Testis (tissue), 2 donors: ENCODE measurements at regions not wholly inside any gene's neighbourhood (a gene's known extent, or its start where the extent isn't known, plus 50 kb on each side); places are given as distances from the start of the nearest gene placed in this dataset.

Experiments used
- DNase-seq: peaks from one replicate; pipeline ENCODE4 v3.0.0-alpha.2; 2019
- H3K27ac ChIP-seq, 2 donors: fragments of 200-600 bp; sonication (generic); one replicate each; pipeline ENCODE4 v1.5.1; 2019
- H3K27me3 ChIP-seq: fragments of 200-600 bp; sonication (generic); one replicate; pipeline ENCODE4 v1.5.1; 2019
- H3K36me3 ChIP-seq: fragments of 200-600 bp; sonication (generic); one replicate; pipeline ENCODE4 v1.5.1; 2017; ENCODE audit warnings: low read depth; ENCODE audit errors: missing control alignments
- H3K4me1 ChIP-seq: fragments of 200-600 bp; sonication (generic); one replicate; pipeline ENCODE4 v1.5.1; 2019
- H3K4me3 ChIP-seq, 2 donors: fragments of 200-600 bp; sonication (generic); one replicate each; pipeline ENCODE4 v1.5.1; 2017 to 2019
- H3K9me3 ChIP-seq: fragments of 200-600 bp; sonication (generic); one replicate; pipeline ENCODE4 v1.5.1; 2017
- POLR2A ChIP-seq: fragments of 450-650 bp; IDR thresholded peaks from one replicate; pipeline ENCODE4 v1.6.1; 2017; ENCODE audit warnings: antibody characterized with exemption, mild to moderate bottlenecking, moderate library complexity
- WGBS, 2 donors: methylation state at CpG; one replicate each; pipeline ENCODE4 v1.1.5; 2018; 5-methylcytosine and 5-hydroxymethylcytosine counted together
- intact Hi-C: fragments of 100-400 bp; cut with DNase I; formaldehyde crosslinking; loops from one replicate; pipeline ENCODE4 v1.15.1; 2023; ENCODE audit warnings: low total_unique reads
- TF ChIP-seq, protein P1 (sequence below), 3 experiments: fragments of 450-650 bp in 2 of 3; fragments of 200-600 bp in 1 of 3; sonication (generic) in 1 of 3; IDR thresholded peaks; one replicate each; pipeline ENCODE4 v1.5.1; 2016 to 2019; ENCODE audit warnings: antibody characterized with exemption in 3 of 3, mild to moderate bottlenecking in 2 of 3, moderate library complexity in 1 of 3

DNA sequence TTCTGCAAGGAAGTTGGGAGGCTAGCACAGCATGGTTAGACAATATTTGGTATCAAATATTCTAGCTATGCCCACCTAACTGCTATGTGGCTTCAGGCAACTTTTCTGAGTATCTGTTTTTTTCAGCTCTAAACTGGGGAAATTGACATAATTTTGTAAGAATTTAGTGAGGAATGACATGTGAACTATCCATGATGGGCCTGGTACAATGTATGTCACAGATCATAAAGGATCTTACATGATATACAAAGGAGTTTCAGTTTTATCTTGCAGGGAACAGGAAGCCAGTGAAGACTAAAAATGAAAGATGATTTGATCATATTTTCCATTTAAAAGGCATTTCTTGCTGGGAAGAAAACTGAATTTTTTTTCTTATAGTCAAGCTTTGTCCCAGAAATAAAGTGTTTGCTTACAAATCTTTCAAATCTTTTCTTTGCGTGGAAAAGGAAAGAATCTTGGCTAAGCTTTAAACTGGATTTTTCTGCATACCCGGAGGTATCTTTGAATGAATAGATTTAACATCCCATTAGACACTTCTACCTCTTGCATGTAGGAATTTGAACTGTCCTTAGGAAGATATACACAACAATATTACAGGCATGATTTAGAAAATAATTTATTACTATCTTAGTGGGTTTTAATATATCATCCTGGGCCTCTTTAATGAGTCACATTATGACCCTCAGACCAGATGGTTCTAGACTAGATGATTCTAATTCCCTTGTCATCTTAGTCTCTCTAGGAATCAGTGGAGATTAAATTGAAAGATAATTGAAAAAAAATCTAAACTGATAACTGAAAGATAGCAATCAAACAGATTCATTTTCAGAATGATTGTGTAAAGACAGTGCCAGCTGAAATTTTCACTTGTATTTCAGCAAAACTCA lies 436.0 kb upstream of the THBS1 start:
- no peak overlapping the region for H3K4me3 ChIP-seq
- 84 to 90% methylated on average over 2 of the region's 2 CpGs for WGBS, 2 donors
- H3K4me1 ChIP-seq: no peaks in the 10 kb centered on the region
- H3K27ac ChIP-seq: no peak overlapping the region
- no peaks in the 10 kb centered on the region for H3K27me3 ChIP-seq
- H3K9me3 ChIP-seq: no peaks in the 10 kb centered on the region
- intact Hi-C loops: no loop called here
- H3K36me3 ChIP-seq: no peaks in the 10 kb centered on the region
- TF ChIP-seq POLR2A: no peak
- TF ChIP-seq, protein P1, sequence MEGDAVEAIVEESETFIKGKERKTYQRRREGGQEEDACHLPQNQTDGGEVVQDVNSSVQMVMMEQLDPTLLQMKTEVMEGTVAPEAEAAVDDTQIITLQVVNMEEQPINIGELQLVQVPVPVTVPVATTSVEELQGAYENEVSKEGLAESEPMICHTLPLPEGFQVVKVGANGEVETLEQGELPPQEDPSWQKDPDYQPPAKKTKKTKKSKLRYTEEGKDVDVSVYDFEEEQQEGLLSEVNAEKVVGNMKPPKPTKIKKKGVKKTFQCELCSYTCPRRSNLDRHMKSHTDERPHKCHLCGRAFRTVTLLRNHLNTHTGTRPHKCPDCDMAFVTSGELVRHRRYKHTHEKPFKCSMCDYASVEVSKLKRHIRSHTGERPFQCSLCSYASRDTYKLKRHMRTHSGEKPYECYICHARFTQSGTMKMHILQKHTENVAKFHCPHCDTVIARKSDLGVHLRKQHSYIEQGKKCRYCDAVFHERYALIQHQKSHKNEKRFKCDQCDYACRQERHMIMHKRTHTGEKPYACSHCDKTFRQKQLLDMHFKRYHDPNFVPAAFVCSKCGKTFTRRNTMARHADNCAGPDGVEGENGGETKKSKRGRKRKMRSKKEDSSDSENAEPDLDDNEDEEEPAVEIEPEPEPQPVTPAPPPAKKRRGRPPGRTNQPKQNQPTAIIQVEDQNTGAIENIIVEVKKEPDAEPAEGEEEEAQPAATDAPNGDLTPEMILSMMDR (IDR thresholded peaks at IDR 0.05): no peak
- no peak for DNase-seq

DNA sequence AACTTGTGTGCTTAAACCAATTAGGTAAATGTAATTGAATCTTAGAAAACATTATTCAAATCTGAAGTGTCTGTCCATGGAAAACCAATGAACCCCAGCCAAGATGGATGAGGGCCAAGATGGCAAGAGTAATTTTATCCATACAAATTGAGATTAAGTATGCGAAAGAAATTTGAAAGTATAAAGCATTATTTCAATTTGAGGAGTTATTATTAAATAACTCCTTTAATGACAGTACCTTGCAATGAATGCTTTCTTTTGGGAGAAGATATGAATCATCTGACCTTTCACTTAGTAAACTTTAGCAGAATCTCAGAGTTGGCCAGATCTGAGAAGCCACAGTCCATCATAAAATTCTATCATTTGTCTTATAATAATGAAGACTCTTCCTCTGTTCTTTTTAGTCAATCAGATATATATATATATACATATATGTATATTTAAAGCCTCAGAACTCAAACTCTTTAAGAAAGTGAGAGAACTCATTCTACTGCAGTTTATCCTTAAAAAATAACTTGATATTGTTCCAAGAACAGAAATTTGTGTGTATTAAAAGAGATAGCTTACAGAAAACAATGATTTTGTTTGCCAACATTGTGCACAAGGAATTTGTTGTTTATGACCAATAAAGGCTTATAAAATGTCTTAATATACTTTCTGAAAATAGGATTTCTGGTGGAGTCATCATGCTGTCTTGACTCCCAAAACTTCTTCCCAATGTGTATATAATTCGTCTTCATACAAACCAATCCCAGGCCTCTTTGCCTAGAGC lies 434.8 kb upstream of the THBS1 start:
- H3K9me3 ChIP-seq: no peaks in the 10 kb centered on the region
- intact Hi-C loops: no loop called here
- H3K27me3 ChIP-seq: no peaks in the 10 kb centered on the region
- no peak for DNase-seq
- H3K4me1 ChIP-seq: no peaks in the 10 kb centered on the region
- no peak overlapping the region for H3K4me3 ChIP-seq
- no peak overlapping the region for H3K27ac ChIP-seq
- WGBS, 2 donors: 66 to 88% methylated on average over 2 of the region's 2 CpGs
- H3K36me3 ChIP-seq: no peaks in the 10 kb centered on the region
- no peak for TF ChIP-seq POLR2A
- TF ChIP-seq, protein P1 (IDR thresholded peaks at IDR 0.05): no peak

DNA sequence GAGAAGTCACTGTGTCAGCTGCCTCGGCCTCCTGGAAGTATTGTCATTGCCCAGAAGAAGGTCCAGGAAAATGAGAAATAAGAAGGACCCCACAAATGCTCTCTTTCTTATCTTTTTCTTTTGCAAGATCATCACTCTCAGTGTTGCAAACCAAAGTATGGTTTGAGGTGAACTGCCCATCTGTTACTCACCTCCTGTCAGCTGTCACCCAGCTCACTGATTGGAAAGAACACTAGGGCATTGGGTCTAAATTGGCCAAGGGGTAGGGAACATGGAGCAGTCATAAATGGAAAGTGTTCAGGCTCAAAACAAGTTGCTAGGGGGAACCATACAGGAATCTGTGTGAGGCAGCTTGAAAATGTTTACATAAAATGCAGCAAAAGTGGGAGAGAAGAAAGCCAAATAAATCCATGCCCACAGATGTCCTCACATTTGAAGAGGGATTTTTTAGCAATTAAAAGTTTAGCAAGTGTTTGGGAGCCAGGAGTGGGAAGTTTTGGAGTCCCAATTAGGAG lies 431.2 kb upstream of the THBS1 start:
- no peaks in the 10 kb centered on the region for H3K9me3 ChIP-seq
- no peaks in the 10 kb centered on the region for H3K36me3 ChIP-seq
- TF ChIP-seq, protein P1 (IDR thresholded peaks at IDR 0.05): no peak
- no peak for TF ChIP-seq POLR2A
- no peak overlapping the region for H3K27ac ChIP-seq
- no peaks in the 10 kb centered on the region for H3K4me1 ChIP-seq
- no peak for DNase-seq
- H3K27me3 ChIP-seq: no peaks in the 10 kb centered on the region
- intact Hi-C loops: no loop called here
- no peak overlapping the region for H3K4me3 ChIP-seq
- WGBS, 2 donors: 92 to 95% methylated on average over 1 of the region's 1 CpG

DNA sequence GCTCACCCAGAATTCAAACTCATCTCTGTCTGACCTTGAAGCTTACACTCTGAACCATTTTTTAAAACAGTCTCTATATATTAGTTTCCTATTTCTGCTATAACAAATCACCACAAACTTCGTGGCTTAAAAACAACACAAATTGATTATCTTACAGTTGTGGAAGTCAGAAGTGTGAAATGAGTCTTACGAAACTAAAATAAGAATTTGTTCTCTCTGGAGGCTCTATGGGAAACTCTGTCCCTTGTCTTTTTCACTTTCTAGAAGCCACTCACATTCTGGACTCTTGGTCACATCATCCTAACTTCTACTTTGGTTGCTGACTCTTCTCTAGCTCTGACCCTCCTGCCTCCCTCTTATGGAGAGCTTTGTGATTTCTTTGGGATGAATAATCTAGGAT lies 429.3 kb upstream of the THBS1 start:
- DNase-seq: no peak
- Histone ChIP-seq H3K27ac (no peak overlapping the region), H3K9me3 (no peaks in the 10 kb centered on the region), H3K4me3 (no peak overlapping the region), H3K36me3 (no peaks in the 10 kb centered on the region), H3K27me3 (no peaks in the 10 kb centered on the region), H3K4me1 (no peaks in the 10 kb centered on the region)
- WGBS, 2 donors: 84 to 92% methylated on average over 2 of the region's 2 CpGs
- TF ChIP-seq, protein P1 (IDR thresholded peaks at IDR 0.05): no peak
- no peak for TF ChIP-seq POLR2A
- intact Hi-C loops: no loop called here
